ENCODE measurements at regions not wholly inside any gene's neighbourhood (a gene's known extent, or its start where the extent isn't known, plus 50 kb on each side); places are given as distances from the start of the nearest gene placed in this dataset.

- Histone ChIP-seq H3K9me3 (ENCODE audit: low read depth, low read length) (no peaks in the 10 kb centered on the region), H3K4me3 (no peak overlapping the region), H3K27ac (no peak overlapping the region), H3K36me3 (ENCODE audit: insufficient read depth, low read length) (no peaks in the 10 kb centered on the region), H3K9ac (ENCODE audit: insufficient read length) (no peak overlapping the region)
- no peak for DNase-seq (ENCODE audit: low read depth, low spot score)
- no peak for TF ChIP-seq FOXP2 (optimal IDR thresholded peaks at IDR 0.05; ENCODE audit: control extremely low read depth, extremely low read length, insufficient read depth)
- TF ChIP-seq POLR2AphosphoS5 (IDR thresholded peaks at IDR 0.05; ENCODE audit: borderline replicate concordance, low read depth, low read length) = no peak
- TF ChIP-seq EZH2 (IDR thresholded peaks at IDR 0.05) = no peak
Measured at GRCh38 chr9:89252651-89253267, 58.2 kb upstream of the CKS2 start.

DNA sequence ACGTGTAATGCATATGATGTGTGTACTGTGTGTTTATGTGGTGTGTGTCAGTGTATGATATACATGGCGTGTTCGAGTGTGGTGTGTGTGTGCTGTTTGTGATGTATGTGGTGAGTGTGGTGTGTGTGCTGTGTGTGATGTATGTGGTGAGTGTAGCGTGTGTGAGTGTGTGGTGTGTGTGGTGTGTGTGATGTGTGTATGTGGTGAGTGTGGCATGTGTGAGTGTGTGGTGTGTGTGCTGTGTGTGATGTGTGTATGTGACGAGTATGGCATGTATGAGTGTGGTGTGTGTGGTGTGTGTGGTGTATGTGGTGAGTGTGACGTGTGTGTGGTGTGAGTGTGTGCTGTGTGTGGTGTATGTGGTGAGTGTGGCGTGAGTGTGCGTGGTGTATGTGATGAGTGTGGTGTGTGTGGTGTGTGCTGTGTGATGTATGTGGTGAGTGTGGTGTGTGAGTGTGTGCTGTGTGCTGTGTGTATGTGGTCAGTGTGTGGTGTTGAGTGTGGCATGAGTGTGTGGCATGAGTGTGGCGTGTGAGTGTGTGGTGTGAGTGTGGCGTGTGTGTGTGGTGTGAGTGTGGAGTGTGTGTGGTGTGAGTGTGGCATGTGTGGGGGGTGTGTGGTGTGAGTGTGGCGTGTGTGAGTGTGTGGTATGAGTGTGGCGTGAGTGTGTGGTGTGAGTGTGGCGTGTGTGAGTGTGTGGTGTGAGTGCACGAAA, 56.8 kb upstream of the CKS2 start:
- DNase-seq (ENCODE audit: low read depth, low spot score) = no peak
- Histone ChIP-seq H3K36me3 (ENCODE audit: insufficient read depth, low read length) (no peaks in the 10 kb centered on the region), H3K27ac (no peak overlapping the region), H3K9me3 (ENCODE audit: low read depth, low read length) (no peaks in the 10 kb centered on the region), H3K9ac (ENCODE audit: insufficient read length) (no peak overlapping the region), H3K4me3 (no peak overlapping the region)
- TF ChIP-seq FOXP2 (optimal IDR thresholded peaks at IDR 0.05; ENCODE audit: control extremely low read depth, extremely low read length, insufficient read depth) = no peak

DNA sequence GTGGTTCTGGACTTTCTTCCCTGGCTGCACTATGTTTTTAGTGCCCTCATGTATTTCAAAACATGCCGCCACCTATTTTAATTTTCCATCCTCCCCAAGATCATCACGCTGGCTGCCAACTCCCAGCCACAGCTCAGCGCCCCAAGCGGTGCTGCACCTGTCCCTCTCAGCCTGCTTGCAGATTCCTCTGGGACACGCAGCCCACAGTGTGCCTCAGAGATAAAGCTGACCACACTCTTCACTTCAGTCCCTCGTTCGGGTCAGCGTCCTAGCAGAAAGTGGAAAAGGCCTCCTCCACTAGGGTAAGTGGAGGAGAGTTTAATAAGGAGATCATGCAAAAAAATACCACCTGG, 56.2 kb upstream of the CKS2 start:
- Histone ChIP-seq H3K27ac (no peak overlapping the region), H3K9ac (ENCODE audit: insufficient read length) (no peak overlapping the region), H3K9me3 (ENCODE audit: low read depth, low read length) (no peaks in the 10 kb centered on the region), H3K4me3 (no peak overlapping the region), H3K36me3 (ENCODE audit: insufficient read depth, low read length) (no peaks in the 10 kb centered on the region)
- no peak for DNase-seq (ENCODE audit: low read depth, low spot score)
- TF ChIP-seq POLR2AphosphoS5 (IDR thresholded peaks at IDR 0.05; ENCODE audit: borderline replicate concordance, low read depth, low read length) = no peak
- no peak for TF ChIP-seq FOXP2 (optimal IDR thresholded peaks at IDR 0.05; ENCODE audit: control extremely low read depth, extremely low read length, insufficient read depth)
- no peak for TF ChIP-seq EZH2 (IDR thresholded peaks at IDR 0.05)

DNA sequence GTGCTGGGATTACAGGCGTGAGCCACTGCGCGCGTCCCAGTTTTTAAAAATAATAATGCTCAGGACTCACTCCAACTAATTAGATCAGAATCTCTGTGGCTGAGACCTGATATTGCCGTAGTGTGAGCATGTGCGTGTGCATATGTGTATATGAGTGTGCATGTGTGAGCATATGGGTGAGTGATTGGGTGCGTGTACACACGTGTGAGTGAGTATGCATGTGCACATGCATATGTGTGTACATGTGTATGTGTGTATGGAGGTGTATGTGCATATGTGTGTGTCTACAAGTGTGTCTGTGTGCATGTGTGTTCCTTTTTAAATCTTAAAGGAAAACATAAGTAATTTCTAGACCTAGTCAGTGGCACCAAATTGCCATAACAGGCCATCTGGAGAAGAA, 54.8 kb upstream of the CKS2 start:
- no peak for DNase-seq (ENCODE audit: low read depth, low spot score)
- no peak overlapping the region for H3K4me3 ChIP-seq
- TF ChIP-seq FOXP2 (optimal IDR thresholded peaks at IDR 0.05; ENCODE audit: control extremely low read depth, extremely low read length, insufficient read depth) (no peak), EZH2 (IDR thresholded peaks at IDR 0.05) (no peak), POLR2AphosphoS5 (IDR thresholded peaks at IDR 0.05; ENCODE audit: borderline replicate concordance, low read depth, low read length) (no peak)
- no peak overlapping the region for H3K9ac ChIP-seq (ENCODE audit: insufficient read length)
- H3K27ac ChIP-seq = no peak overlapping the region
- no peaks in the 10 kb centered on the region for H3K9me3 ChIP-seq (ENCODE audit: low read depth, low read length)
- H3K36me3 ChIP-seq (ENCODE audit: insufficient read depth, low read length) = no peaks in the 10 kb centered on the region

DNA sequence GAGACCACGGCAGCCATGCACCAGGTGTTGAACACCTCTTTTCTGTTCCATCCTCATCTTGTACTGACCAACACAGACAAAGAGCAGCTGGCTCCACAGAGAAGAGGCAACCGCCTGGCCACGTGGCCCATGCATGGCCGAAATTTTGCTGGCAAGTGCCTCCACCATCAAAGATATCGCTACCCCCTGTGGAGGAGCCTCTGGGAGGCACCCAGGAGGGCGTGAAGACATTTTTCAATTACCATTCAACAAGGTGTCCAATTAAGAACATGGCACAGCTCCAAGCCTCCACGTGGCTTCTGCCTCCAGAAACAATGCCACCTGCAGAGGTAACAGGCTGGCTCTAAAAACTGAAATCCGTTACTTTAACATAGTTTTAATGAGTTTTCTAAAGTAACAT, 54.4 kb upstream of the CKS2 start:
- no peak for DNase-seq (ENCODE audit: low read depth, low spot score)
- H3K27ac ChIP-seq = no peak overlapping the region
- no peak overlapping the region for H3K4me3 ChIP-seq
- no peak for TF ChIP-seq EZH2 (IDR thresholded peaks at IDR 0.05)
- no peak for TF ChIP-seq FOXP2 (optimal IDR thresholded peaks at IDR 0.05; ENCODE audit: control extremely low read depth, extremely low read length, insufficient read depth)
- no peak for TF ChIP-seq POLR2AphosphoS5 (IDR thresholded peaks at IDR 0.05; ENCODE audit: borderline replicate concordance, low read depth, low read length)
- H3K9me3 ChIP-seq (ENCODE audit: low read depth, low read length) = no peaks in the 10 kb centered on the region
- H3K9ac ChIP-seq (ENCODE audit: insufficient read length) = no peak overlapping the region
- no peaks in the 10 kb centered on the region for H3K36me3 ChIP-seq (ENCODE audit: insufficient read depth, low read length)

- Histone ChIP-seq H3K27ac (no peak overlapping the region), H3K9me3 (ENCODE audit: low read depth, low read length) (no peaks in the 10 kb centered on the region), H3K9ac (ENCODE audit: insufficient read length) (no peak overlapping the region), H3K4me3 (no peak overlapping the region), H3K36me3 (ENCODE audit: insufficient read depth, low read length) (no peaks in the 10 kb centered on the region)
- TF ChIP-seq FOXP2 (optimal IDR thresholded peaks at IDR 0.05; ENCODE audit: control extremely low read depth, extremely low read length, insufficient read depth) (no peak), EZH2 (IDR thresholded peaks at IDR 0.05) (no peak), POLR2AphosphoS5 (IDR thresholded peaks at IDR 0.05; ENCODE audit: borderline replicate concordance, low read depth, low read length) (no peak)
- DNase-seq (ENCODE audit: low read depth, low spot score) = no peak
Measured at GRCh38 chr9:89260525-89260924, 50.5 kb upstream of the CKS2 start.

Data from SK-N-MC (cell line).